ENCODE measurements at regions not wholly inside any gene's neighbourhood (a gene's known extent, or its start where the extent isn't known, plus 50 kb on each side); places are given as distances from the start of the nearest gene placed in this dataset.

DNA sequence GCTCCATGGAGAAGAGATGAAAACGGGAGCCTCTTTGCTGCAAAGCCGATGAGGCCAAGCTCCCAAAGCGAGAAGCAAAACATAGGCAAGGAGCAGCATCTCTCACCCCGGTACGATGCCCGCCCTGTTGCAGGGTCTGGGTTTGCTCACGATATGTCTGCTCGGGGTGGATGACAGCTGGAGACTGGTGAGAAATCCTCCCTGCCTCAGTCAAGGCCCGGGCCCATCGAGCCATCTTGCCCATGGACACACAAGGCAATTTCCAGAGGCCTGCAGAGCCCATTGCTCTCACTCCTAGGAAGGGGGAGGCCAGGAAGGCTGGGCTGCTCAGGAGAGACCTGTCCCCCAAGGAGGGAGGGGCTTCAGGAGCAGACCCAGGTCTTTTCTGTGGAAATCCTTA, 391.7 kb upstream of the SHH start:
- Histone ChIP-seq H3K4me1 (replicated peaks) (no peaks in the 10 kb centered on the region), H3K27ac (no peak overlapping the region), H3K9me3 (no peaks in the 10 kb centered on the region), H3K27me3 (replicated peaks; ENCODE audit: insufficient read depth) (no peaks in the 10 kb centered on the region), H3K4me3 (no peak overlapping the region), H3K36me3 (no peaks in the 10 kb centered on the region)
- TF ChIP-seq, protein P1, sequence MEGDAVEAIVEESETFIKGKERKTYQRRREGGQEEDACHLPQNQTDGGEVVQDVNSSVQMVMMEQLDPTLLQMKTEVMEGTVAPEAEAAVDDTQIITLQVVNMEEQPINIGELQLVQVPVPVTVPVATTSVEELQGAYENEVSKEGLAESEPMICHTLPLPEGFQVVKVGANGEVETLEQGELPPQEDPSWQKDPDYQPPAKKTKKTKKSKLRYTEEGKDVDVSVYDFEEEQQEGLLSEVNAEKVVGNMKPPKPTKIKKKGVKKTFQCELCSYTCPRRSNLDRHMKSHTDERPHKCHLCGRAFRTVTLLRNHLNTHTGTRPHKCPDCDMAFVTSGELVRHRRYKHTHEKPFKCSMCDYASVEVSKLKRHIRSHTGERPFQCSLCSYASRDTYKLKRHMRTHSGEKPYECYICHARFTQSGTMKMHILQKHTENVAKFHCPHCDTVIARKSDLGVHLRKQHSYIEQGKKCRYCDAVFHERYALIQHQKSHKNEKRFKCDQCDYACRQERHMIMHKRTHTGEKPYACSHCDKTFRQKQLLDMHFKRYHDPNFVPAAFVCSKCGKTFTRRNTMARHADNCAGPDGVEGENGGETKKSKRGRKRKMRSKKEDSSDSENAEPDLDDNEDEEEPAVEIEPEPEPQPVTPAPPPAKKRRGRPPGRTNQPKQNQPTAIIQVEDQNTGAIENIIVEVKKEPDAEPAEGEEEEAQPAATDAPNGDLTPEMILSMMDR (IDR thresholded peaks at IDR 0.05) = no peak
- TF ChIP-seq POLR2A (IDR thresholded peaks at IDR 0.05) (no peak), POLR2AphosphoS5 (IDR thresholded peaks at IDR 0.05) (no peak)
- intact Hi-C loops (cut with DNase I) = no loop called here
- no peak for DNase-seq (ENCODE audit: low spot score)
- WGBS = 90% methylated on average over 10 of the region's 10 CpGs

DNA sequence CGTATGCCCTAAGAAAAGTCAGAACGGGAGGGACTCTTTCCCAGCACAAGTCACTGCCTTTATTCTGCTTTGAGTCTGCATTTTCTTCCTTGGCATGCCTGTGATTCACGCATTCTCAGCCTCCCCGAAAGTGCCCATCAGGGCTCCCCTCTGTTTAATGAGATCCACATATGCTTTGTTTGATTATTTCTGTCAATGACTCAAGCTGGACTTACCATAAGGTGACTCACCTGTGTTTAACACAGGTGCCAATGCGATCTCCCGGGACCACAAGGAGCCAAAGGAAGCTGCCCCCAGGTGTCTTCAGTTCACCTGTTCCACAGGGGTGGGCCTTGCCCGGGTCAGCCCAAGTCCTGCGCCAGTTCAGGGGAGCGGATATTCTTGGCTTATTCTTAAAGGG, 386.0 kb upstream of the SHH start:
- intact Hi-C loops (cut with DNase I) = no loop called here
- Histone ChIP-seq H3K4me1 (replicated peaks) (no peaks in the 10 kb centered on the region), H3K27me3 (replicated peaks; ENCODE audit: insufficient read depth) (no peaks in the 10 kb centered on the region), H3K27ac (no peak overlapping the region), H3K9me3 (no peaks in the 10 kb centered on the region), H3K36me3 (no peaks in the 10 kb centered on the region), H3K4me3 (no peak overlapping the region)
- DNase-seq (ENCODE audit: low spot score) = no peak
- TF ChIP-seq, protein P1 (IDR thresholded peaks at IDR 0.05) = no peak
- TF ChIP-seq POLR2A (IDR thresholded peaks at IDR 0.05) (no peak), POLR2AphosphoS5 (IDR thresholded peaks at IDR 0.05) (no peak)
- 89% methylated on average over 9 of the region's 9 CpGs for WGBS

DNA sequence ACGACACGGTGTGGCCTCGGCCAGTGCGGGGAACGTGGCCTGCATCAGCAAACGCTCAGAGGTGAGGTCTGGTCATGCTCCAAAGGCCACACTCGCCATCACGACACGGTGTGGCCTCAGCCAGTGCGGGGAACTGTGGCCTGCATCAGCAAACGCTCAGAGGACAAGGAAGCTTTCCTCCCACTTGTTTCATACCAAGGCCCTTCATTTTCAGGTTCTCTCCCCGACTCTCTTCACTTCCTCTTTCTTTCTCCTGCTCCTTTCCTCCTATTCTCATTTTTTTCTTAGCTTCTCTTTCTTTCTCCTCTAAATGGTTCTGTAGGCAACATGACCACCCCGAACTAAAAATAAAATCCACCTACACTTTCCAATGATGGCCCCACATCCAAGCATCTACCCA, 384.4 kb upstream of the SHH start:
- H3K4me3 ChIP-seq = no peak overlapping the region
- 95% methylated on average over 13 of the region's 13 CpGs for WGBS
- TF ChIP-seq, protein P1 (IDR thresholded peaks at IDR 0.05) = no peak
- TF ChIP-seq POLR2A (IDR thresholded peaks at IDR 0.05) (no peak), POLR2AphosphoS5 (IDR thresholded peaks at IDR 0.05) (no peak)
- no peaks in the 10 kb centered on the region for H3K36me3 ChIP-seq
- no peaks in the 10 kb centered on the region for H3K27me3 ChIP-seq (replicated peaks; ENCODE audit: insufficient read depth)
- H3K4me1 ChIP-seq (replicated peaks) = no peaks in the 10 kb centered on the region
- DNase-seq (ENCODE audit: low spot score) = no peak
- no peak overlapping the region for H3K27ac ChIP-seq
- no peaks in the 10 kb centered on the region for H3K9me3 ChIP-seq
- intact Hi-C loops (cut with DNase I) = no loop called here

DNA sequence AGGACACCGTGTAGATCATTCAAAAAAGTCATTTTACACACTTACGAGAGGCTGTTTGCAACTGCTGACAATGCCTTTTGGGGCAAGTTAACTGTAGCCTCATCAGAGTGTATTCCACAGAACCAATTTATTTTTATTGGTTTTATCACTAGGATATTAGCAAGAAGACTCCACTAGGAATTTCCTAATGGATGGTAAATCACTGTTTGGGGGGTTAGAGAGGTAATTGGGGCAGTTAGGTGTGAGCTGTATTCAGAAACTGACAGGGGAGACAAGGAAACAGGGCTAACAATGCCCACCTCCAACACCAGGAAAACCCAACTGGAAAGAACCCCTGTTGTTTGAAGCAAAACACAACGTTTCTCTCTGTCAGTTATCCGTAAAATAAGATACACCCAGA, 383.0 kb upstream of the SHH start:
- Histone ChIP-seq H3K27ac (no peak overlapping the region), H3K4me1 (replicated peaks) (no peaks in the 10 kb centered on the region), H3K36me3 (no peaks in the 10 kb centered on the region), H3K27me3 (replicated peaks; ENCODE audit: insufficient read depth) (no peaks in the 10 kb centered on the region), H3K9me3 (no peaks in the 10 kb centered on the region), H3K4me3 (no peak overlapping the region)
- TF ChIP-seq POLR2AphosphoS5 (IDR thresholded peaks at IDR 0.05) (no peak), POLR2A (IDR thresholded peaks at IDR 0.05) (no peak)
- TF ChIP-seq, protein P1 (IDR thresholded peaks at IDR 0.05) = no peak
- WGBS = 53% methylated on average over 4 of the region's 4 CpGs
- intact Hi-C loops (cut with DNase I) = no loop called here
- no peak for DNase-seq (ENCODE audit: low spot score)

DNA sequence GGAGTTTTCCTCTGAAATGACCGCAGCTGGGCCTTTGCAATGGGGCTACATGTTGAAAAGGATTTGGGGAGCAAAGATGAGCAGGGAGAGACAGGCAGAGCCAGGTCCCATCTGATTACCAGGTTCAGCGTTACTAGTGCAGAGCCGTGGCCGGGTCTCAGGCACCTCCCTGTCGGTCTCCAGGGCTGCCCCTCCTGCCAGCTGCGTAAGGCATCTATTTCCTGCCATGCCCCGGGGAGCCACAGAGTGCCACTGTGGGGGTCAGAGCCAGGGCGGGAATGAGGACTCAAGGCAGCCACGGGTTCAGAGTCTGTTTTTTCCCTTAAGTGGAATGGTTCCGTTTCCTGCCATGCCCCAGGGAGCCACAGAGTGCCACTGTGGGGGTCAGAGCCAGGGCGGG, 382.6 kb upstream of the SHH start:
- no peaks in the 10 kb centered on the region for H3K9me3 ChIP-seq
- no peak overlapping the region for H3K4me3 ChIP-seq
- WGBS = 69% methylated on average over 11 of the region's 11 CpGs
- intact Hi-C loops (cut with DNase I) = no loop called here
- TF ChIP-seq, protein P1 (IDR thresholded peaks at IDR 0.05) = no peak
- TF ChIP-seq POLR2AphosphoS5 (IDR thresholded peaks at IDR 0.05) (no peak), POLR2A (IDR thresholded peaks at IDR 0.05) (no peak)
- DNase-seq (ENCODE audit: low spot score) = no peak
- no peaks in the 10 kb centered on the region for H3K36me3 ChIP-seq
- H3K27me3 ChIP-seq (replicated peaks; ENCODE audit: insufficient read depth) = no peaks in the 10 kb centered on the region
- H3K4me1 ChIP-seq (replicated peaks) = no peaks in the 10 kb centered on the region
- H3K27ac ChIP-seq = no peak overlapping the region
